ENCODE measurements at regions not wholly inside any gene's neighbourhood (a gene's known extent, or its start where the extent isn't known, plus 50 kb on each side); places are given as distances from the start of the nearest gene placed in this dataset.

GRCh38 chr13:34864671-34865070 is 77.4 kb upstream of the NBEA start:
- no peak for DNase-seq

DNA sequence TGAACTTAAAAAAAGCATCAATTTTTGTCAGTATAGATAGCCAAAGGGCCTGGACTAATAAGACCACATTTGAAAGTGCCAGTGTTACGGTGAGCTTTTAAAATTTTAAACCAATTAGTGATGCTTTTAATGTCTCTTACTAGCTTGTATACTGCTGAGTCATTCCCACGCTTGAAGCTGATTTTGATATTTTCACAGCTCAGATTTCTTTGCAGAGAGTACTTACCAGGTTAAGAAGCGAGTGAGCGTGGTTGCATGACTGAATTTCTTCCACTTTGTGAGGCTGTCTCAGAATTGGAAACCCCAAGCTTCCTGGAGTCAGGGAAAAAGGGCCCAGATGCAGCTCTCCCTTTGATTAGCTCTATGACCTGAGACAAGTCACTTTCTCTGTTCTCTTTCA is 74.5 kb upstream of the NBEA start:
- DNase-seq: no peak

DNA sequence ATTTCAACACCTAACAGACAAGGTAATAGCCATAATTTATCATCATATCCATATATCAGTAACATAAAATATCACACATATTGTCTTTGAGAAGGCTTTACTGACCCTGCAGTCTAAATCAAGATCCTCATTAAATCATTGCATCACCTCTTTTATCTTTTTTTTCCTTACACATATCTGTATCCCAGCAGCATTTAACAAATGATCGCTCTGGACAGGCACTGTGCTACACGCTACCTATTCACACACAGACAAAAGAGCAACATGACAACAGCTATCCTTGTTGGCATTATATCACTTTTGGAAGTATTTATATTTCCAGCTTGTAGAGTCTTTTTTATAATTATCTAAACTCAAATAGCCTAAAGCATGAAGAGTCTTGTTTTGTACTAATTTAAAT is 73.3 kb upstream of the NBEA start:
- no peak for DNase-seq

- no peak for DNase-seq
These were observed 72.4 kb upstream of the NBEA start for GRCh38 chr13:34869696-34870095.

DNA sequence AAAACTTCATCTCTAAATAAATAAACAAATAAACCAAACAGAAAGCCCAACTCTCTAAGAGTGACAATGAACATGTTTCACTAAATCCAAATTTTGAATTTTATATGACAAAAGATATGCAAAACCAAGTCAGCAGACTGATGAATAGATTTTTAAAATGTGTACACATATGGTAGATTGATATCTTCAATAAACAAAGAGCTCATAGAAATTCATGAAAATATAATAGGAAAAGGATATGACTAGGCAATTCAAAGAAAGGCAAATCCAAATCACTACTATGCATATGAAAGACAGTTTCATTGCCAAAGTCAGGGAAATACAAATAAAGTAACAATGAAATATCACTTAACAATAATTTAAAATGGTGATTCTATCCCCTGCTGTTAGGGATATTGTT is 63.7 kb upstream of the NBEA start:
- no peak for DNase-seq

GRCh38 chr13:34879851-34880250 is 62.2 kb upstream of the NBEA start:
- DNase-seq: no peak

DNA sequence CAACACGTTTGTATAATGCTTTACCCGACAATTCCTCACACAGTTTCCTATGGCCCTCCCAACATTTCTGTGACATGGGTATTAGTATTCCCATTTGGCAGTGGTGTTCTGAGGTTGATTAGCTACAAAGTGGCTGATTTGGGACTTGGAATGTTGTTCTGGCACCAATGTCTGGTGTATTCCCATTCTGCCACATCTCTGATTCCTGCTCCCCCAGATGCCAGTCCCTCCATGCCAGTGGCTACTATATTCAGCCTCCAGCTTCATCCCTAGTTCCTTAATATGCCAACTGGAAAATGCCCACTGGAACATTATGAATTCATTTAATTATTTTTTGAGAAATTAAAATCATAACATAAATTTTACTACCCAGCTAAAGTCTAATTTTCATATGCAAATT is 60.6 kb upstream of the NBEA start:
- no peak for DNase-seq

DNA sequence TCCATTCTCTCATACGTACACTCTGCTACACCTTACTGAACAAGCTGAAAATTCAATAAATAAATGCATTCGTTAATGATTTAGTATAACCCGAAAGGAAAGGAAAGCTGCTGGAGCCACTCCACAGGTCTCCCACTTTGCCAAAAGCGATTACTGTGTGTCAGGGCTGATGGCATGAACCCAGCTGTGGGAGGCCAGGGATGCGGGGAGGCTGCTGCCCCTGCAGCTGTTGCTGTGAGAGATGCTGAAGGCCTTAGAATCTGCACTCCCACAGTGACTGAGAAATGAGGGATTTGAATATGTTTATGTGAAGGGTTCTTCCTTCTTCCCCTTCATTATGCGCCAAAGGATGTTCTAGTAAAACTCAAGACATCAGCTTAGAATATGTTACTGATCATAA is 58.7 kb upstream of the NBEA start:
- no peak for DNase-seq

DNA sequence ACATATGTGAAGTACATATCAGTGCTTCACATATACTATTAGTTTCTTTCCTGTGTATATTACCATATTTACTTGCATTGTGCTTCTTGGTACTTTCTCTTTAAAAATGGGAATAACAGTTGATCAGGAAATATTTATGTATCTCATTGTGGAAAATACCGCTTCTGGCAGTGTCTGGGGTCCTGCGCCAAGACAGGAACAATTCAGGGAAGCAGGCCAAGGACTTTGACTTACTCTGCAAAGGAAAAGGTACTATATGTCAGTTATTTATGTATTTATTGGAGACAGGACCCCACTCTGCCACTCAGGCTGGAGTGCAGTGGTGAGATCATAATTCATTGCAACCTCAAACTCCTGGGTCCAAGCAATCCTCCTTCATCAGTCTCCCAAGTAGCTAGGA is 57.7 kb upstream of the NBEA start:
- no peak for DNase-seq

DNA sequence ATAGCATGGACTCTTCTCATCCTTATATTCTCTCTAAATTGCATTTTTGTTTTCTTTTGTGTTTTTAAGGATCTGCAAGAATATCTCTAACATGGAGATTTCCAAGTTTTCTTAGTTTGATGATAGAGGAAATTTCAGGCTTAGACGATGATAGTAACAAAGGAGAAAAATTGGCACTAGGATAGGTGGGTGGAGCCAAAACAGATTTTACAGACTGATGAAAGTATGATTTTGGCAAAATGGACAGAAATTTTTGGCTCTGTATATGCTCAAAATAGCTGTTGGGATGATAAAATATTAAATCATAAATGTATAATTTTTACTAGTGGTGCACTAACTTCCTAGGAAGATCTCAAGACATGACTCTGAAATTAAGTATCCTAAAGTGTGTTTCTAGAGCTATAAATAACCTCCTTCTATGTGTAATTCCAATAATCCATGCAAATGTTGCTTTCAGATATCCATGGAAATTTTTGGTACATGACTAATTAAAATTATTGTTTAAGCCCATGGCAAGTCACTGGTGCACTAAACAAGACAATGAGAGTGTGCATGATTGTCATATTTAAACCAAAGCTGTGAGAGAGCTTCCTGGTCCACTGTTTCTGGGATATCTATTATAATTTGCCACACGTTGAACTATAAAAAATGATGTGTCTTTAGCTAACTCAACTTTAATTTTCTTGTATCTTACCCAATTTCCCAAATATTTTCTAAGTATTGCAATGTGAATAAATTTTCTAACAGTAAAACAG is 55.8 kb upstream of the NBEA start:
- no peak for DNase-seq

- DNase-seq: no peak
These were observed 55.1 kb upstream of the NBEA start for GRCh38 chr13:34886987-34887386.
